ENCODE measurements at regions not wholly inside any gene's neighbourhood (a gene's known extent, or its start where the extent isn't known, plus 50 kb on each side); places are given as distances from the start of the nearest gene placed in this dataset.

DNA sequence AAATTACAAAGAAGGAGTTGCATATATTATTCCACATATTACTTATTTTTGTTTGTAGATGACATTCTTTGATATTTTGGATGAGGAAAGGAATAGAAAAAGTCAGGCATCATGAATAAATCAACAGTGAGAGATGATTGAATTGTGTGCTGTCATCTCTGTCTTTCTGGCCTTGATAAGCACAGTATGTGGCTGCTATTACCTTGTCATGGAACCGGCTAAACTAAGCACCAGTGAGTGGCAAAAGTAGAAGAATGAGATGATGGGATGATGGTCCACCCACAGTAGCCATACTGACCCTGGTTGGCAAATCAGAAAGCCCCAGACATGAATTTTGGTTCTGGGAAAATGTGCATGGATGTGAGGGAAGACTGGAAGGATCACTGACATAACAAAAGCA is 361.2 kb upstream of the DMAC1 start:
- no peak overlapping the region for H3K27ac ChIP-seq (ENCODE audit: low read depth, low read length)
- H3K9ac ChIP-seq (ENCODE audit: low read length) = no peak overlapping the region
- no peaks in the 10 kb centered on the region for H4K20me1 ChIP-seq (ENCODE audit: low read depth, low read length)
- no peak overlapping the region for H3K4me2 ChIP-seq (ENCODE audit: low read depth, low read length, poor library complexity, severe bottlenecking)
- H3K4me3 ChIP-seq (ENCODE audit: insufficient read depth, low read length, poor library complexity, severe bottlenecking) = no peak overlapping the region
- H3K9me2 ChIP-seq (replicated peaks; ENCODE audit: insufficient read depth, low read length) = no peaks in the 10 kb centered on the region
- no peaks in the 10 kb centered on the region for H3K36me3 ChIP-seq (ENCODE audit: low read length)
- no peaks in the 10 kb centered on the region for H3K79me2 ChIP-seq (ENCODE audit: insufficient read depth, low read length)
- H3K27me3 ChIP-seq (ENCODE audit: low read length) = no peaks in the 10 kb centered on the region
- no peak for TF ChIP-seq EZH2phosphoT487 (conservative IDR thresholded peaks at IDR 0.05; ENCODE audit: low read length)
- TF ChIP-seq, protein P1, sequence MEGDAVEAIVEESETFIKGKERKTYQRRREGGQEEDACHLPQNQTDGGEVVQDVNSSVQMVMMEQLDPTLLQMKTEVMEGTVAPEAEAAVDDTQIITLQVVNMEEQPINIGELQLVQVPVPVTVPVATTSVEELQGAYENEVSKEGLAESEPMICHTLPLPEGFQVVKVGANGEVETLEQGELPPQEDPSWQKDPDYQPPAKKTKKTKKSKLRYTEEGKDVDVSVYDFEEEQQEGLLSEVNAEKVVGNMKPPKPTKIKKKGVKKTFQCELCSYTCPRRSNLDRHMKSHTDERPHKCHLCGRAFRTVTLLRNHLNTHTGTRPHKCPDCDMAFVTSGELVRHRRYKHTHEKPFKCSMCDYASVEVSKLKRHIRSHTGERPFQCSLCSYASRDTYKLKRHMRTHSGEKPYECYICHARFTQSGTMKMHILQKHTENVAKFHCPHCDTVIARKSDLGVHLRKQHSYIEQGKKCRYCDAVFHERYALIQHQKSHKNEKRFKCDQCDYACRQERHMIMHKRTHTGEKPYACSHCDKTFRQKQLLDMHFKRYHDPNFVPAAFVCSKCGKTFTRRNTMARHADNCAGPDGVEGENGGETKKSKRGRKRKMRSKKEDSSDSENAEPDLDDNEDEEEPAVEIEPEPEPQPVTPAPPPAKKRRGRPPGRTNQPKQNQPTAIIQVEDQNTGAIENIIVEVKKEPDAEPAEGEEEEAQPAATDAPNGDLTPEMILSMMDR (IDR thresholded peaks at IDR 0.05; ENCODE audit: insufficient read depth, low read length, poor library complexity, severe bottlenecking) = no peak
- H2AFZ ChIP-seq (ENCODE audit: low read depth, low read length, severe bottlenecking) = no peak overlapping the region
- H3K9me3 ChIP-seq (ENCODE audit: insufficient read depth, low read length) = no peaks in the 10 kb centered on the region
- H3F3A ChIP-seq (ENCODE audit: insufficient read depth) = no peaks in the 10 kb centered on the region

DNA sequence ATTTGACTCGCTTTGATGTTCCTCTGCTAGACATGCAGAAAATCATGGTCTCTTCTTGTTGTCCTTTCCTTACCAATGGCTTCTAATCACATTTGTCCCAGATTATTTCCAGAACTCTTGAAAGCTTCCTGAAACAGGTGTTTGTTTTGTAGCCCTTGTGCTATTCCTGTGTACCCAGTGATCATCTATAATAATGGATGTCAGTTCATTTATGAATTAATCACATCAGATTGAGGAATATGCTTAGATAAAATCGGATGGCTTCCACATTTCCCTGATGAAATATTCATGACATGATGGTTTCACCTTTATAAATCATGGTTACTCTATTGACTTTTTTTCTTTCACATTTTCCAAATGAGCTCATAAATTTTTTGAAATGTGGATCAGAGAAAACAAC is 359.0 kb upstream of the DMAC1 start:
- H3K9me3 ChIP-seq (ENCODE audit: insufficient read depth, low read length) = no peaks in the 10 kb centered on the region
- no peaks in the 10 kb centered on the region for H3K79me2 ChIP-seq (ENCODE audit: insufficient read depth, low read length)
- TF ChIP-seq, protein P1 (IDR thresholded peaks at IDR 0.05; ENCODE audit: insufficient read depth, low read length, poor library complexity, severe bottlenecking) = no peak
- TF ChIP-seq EZH2phosphoT487 (conservative IDR thresholded peaks at IDR 0.05; ENCODE audit: low read length) = no peak
- H3K27ac ChIP-seq (ENCODE audit: low read depth, low read length) = no peak overlapping the region
- H3F3A ChIP-seq (ENCODE audit: insufficient read depth) = no peaks in the 10 kb centered on the region
- no peaks in the 10 kb centered on the region for H3K27me3 ChIP-seq (ENCODE audit: low read length)
- no peak overlapping the region for H3K9ac ChIP-seq (ENCODE audit: low read length)
- no peaks in the 10 kb centered on the region for H3K9me2 ChIP-seq (replicated peaks; ENCODE audit: insufficient read depth, low read length)
- no peaks in the 10 kb centered on the region for H4K20me1 ChIP-seq (ENCODE audit: low read depth, low read length)
- H2AFZ ChIP-seq (ENCODE audit: low read depth, low read length, severe bottlenecking) = no peak overlapping the region
- H3K4me2 ChIP-seq (ENCODE audit: low read depth, low read length, poor library complexity, severe bottlenecking) = no peak overlapping the region
- no peaks in the 10 kb centered on the region for H3K36me3 ChIP-seq (ENCODE audit: low read length)
- H3K4me3 ChIP-seq (ENCODE audit: insufficient read depth, low read length, poor library complexity, severe bottlenecking) = no peak overlapping the region

DNA sequence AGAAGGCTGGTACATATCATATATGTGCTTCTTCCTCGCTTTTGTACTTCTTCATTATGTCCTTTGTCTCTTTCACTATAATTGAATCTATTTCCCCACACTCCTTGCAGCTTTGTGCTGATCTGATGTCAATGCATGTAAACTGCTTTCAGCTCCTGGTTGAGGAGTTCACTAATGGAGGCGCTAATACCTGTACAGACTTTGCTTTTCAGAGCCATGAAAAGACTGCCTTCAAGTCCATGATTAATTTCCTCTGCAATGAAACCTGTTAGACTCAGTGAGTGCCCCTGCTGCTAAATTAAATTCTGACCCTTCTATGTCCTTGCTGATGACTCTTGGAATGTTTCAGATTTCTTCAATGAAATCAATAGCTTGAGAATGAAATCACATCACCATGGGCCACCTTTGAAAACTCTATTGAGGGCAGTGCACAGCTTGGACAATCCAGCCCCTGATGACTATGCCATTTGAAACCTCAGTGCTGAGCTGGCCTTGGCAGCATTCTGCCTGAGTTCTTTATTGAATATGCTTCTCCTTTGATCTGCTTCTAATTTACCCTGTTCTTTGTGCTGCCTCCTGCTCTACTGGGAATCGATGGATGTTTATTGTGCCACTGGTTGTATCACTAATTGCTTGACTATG is 358.2 kb upstream of the DMAC1 start:
- no peaks in the 10 kb centered on the region for H3K79me2 ChIP-seq (ENCODE audit: insufficient read depth, low read length)
- TF ChIP-seq EZH2phosphoT487 (conservative IDR thresholded peaks at IDR 0.05; ENCODE audit: low read length) = no peak
- TF ChIP-seq, protein P1 (IDR thresholded peaks at IDR 0.05; ENCODE audit: insufficient read depth, low read length, poor library complexity, severe bottlenecking) = no peak
- no peak overlapping the region for H2AFZ ChIP-seq (ENCODE audit: low read depth, low read length, severe bottlenecking)
- H3K36me3 ChIP-seq (ENCODE audit: low read length) = no peaks in the 10 kb centered on the region
- no peak overlapping the region for H3K4me2 ChIP-seq (ENCODE audit: low read depth, low read length, poor library complexity, severe bottlenecking)
- no peaks in the 10 kb centered on the region for H4K20me1 ChIP-seq (ENCODE audit: low read depth, low read length)
- H3K9me2 ChIP-seq (replicated peaks; ENCODE audit: insufficient read depth, low read length) = no peaks in the 10 kb centered on the region
- H3K27me3 ChIP-seq (ENCODE audit: low read length) = no peaks in the 10 kb centered on the region
- H3K9ac ChIP-seq (ENCODE audit: low read length) = no peak overlapping the region
- H3K4me3 ChIP-seq (ENCODE audit: insufficient read depth, low read length, poor library complexity, severe bottlenecking) = no peak overlapping the region
- no peak overlapping the region for H3K27ac ChIP-seq (ENCODE audit: low read depth, low read length)
- no peaks in the 10 kb centered on the region for H3F3A ChIP-seq (ENCODE audit: insufficient read depth)
- no peaks in the 10 kb centered on the region for H3K9me3 ChIP-seq (ENCODE audit: insufficient read depth, low read length)
